GM18499 (cell line): ENCODE measurements at regions not wholly inside any gene's neighbourhood (a gene's known extent, or its start where the extent isn't known, plus 50 kb on each side); places are given as distances from the start of the nearest gene placed in this dataset.
"Not testable (repeated sequence)": the region's sequence is repeated elsewhere in the genome, so short reads cannot be mapped to it uniquely, and the experiment has no call there.

Experiments used
- ATAC-seq: cut with Tn5 transposase; IDR thresholded peaks from one replicate; pipeline ENCODE4 v1.9.1; 2021; ENCODE audit warnings: moderate number of reproducible peaks; ENCODE audit not compliant: insufficient read depth, unreplicated experiment

GRCh38 chr1:94677087-94677486 is 135.5 kb upstream of the F3 start:
- ATAC-seq: no peak

- no peak for ATAC-seq
Measured at GRCh38 chr1:94676686-94677085, 135.1 kb upstream of the F3 start.

DNA sequence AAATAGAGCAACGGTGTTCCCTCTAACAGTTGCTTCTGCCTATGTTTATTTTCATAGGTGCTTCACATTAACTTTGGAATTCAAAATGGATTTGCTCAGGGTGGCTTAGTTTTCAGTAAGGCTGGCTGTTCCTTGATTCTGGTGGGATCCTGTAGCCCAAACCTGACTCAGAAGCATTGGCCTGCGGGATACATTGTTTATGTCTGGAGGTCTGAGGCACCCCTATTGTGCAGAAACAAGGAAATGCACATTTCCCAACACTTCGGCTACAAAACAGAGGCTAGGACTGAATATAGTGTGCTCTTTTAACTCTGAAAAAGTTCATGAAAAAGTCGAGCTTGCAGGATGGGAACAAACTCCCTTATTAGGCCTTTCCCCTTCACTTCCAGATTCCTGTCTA is 133.8 kb upstream of the F3 start:
- no peak for ATAC-seq

DNA sequence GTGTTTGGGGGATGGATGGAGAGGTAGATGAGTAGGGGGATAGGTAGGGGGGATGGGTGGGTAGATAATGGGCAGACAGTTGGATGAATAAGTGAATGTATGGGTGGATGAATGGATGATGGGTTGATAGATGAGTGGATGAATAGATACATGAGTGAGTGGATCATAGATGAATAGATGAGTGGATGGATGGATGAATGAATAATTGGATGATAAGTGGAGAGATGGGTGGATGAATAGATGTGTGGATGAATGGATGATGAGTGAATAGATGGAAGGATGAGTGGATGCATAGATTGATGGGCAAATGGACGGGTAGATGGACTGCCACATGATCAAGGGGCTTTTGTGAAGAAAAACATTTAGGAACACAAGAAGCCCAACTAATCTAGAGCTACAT is 133.3 kb upstream of the F3 start:
- ATAC-seq: no peak

DNA sequence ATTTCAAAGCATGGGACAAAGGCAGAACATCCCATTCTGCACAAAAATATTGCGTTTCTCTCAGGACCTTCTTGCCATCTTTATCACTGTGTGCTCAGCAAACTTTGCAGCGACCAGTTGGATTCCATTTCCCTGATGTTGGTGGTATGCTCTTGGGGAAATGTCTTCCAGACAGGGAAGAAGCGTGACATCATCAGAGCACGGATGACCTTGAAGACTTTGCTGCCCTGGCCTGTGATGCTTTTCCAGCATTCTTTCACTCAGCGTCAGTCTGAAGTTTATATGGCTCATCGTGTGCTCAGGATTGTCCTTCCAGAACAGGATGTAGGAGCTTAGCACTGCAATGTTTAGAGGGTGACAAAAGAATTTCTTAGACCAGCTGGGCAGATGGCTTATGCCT is 131.4 kb upstream of the F3 start:
- ATAC-seq: no peak

GRCh38 chr1:94672001-94672400 is 130.4 kb upstream of the F3 start:
- no peak for ATAC-seq

GRCh38 chr1:94670273-94670672 is 128.7 kb upstream of the F3 start:
- no peak for ATAC-seq

GRCh38 chr1:94669198-94669597 is 127.6 kb upstream of the F3 start:
- no peak for ATAC-seq

DNA sequence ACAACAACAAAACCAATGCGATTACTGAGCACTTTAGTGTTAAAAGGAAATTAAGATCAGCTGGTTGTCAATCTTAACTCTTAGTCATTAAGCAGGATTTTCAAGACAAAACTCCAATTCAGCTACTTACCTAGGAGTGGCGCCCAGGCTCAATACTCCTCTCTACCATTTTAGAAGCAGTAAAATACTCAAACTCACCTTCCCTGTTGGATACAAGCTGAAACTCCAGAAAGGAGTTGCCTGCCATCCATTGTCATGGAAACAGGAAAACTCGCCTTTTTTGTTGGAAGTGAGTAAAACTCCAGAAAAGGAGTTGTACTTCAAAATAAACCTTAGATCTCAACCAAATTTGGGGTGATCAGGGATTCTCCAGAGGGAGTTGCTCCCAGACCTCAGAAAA is 127.0 kb upstream of the F3 start:
- no peak for ATAC-seq

DNA sequence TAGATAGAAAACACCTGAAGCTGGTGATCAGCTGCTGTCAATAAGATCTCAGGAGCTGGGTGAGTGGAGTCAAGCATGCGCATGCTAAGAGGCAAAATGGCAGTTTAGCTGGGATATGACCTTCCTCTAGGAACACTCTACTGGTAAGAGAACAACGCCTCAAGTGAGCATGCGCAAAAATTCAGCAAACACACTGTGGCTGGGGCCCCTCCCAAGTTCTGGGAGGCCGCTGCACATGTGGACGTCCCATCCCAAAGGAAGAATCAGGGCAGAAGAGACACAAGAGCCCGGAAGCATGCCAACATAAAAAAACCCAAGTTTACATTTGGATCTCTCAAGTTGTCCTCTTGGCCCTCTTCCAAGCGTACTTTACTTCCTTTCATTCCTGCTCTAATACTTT is 126.3 kb upstream of the F3 start:
- no peak for ATAC-seq

DNA sequence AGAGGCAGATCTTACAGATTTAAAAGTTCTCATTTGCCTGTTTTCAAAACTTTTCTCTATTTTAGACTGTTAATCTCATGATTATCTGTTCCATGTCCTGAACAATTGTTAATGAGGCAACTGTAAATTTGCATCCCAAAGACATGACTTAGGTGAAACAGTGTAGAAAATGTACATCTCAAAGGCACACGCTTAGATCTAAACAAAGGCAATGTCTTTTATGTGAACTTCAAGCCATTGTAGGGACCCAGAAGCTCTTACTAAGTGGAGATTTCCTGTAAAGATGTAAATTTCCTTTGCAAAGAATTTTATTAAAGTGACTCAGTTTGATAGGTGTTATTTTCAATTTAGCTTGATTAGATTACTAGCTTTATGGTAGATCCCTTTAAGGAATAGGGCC is 125.2 kb upstream of the F3 start:
- ATAC-seq: no peak

- no peak for ATAC-seq
Measured at GRCh38 chr1:94661431-94661932, 119.9 kb upstream of the F3 start.

- no peak for ATAC-seq
Measured at GRCh38 chr1:94660994-94661393, 119.4 kb upstream of the F3 start.

DNA sequence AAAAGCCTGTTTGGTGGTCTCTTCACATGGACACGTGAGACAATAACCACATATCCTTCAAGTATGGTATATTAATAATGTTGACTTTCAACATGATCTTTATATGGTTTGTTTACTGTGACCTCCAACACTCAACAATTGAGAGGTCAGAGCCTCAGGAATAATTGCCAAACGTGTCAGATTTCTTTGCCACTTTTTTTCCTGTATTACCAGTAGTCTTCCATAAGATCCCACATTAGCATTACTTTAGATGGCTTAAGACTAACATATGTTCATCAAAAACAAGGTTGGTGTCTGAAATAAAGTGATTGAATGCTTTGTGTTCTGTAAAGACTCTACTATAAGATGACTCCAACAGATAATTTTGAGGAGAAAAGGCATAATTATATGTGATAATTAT is 118.7 kb upstream of the F3 start:
- no peak for ATAC-seq

- not testable (repeated sequence) for ATAC-seq
Measured at GRCh38 chr1:94659202-94659601, 117.6 kb upstream of the F3 start.

DNA sequence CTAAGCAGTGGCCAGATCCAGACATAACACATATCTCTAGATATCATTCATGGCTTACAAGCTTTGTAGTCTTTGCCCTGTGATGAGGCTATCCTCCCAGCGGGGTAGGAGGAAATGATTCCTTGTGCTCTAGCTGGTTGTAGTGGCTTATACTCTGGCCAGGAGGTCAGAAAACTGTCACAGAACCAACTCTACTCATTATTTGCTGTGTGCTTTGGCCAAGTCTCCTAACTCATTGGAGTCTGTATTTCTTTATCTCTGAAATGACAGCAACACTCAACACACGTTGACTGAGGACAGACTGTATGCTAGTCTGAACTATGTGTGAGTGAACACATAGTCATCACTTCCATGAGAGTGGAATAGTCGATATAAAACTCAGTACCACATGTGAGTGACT is 116.7 kb upstream of the F3 start:
- no peak for ATAC-seq

DNA sequence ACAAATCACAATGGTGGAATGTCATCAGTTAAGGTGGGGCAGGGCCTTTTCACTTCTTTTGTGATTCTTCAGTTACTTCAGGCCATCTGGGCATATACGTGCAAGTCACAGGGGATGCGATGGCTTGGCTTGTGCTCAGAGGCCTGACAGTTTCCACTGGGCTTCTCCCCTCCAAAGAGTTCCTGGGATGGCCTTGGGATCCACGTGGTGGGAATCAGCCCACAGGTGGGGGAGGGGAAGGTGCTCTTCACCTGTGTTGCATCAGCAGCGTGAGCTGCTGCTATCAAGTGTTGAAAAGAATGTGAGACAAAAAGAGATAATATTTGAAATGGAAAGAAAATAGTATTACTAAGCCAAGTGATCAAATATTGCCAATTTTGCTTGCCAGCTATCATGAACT is 116.2 kb upstream of the F3 start:
- ATAC-seq: not testable (repeated sequence)

DNA sequence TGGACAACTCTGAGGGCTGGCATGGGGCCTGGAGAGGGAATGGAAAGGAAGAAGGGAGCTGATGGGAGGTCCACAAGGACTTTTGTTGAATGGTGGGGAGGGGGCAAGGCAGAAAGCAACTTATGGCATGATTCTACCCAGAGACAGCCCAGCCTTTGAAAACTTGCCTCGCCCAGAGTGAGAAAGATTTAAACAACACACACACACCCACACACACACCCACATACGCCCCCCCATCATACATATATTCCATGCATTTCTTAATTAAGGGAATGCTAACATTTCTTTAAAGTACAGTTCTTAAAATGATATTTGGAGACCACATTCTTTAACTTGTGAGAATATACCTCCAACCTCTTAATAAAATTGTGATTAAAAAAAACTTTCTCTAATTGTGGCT is 115.4 kb upstream of the F3 start:
- ATAC-seq: no peak

DNA sequence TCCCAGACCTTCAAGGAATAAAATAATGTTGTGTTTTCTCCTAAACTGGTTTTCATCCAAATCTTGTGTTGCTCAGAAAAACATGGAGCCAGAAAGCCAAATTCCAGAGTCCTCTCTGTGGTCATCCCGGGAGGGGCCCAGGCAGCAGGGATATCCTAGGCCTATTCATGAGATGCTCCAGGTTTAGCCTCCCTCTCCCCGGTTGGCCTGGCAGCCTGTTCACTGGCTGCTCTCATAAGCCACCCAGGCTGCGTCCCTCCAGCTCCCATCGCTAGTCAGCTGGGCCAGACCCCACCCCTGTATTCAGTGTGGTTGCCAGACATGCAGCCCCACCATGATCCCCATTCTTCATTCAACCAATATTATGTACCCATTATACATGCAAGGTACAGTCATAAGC is 113.4 kb upstream of the F3 start:
- no peak for ATAC-seq

- no peak for ATAC-seq
Measured at GRCh38 chr1:94654459-94654858, 112.9 kb upstream of the F3 start.

DNA sequence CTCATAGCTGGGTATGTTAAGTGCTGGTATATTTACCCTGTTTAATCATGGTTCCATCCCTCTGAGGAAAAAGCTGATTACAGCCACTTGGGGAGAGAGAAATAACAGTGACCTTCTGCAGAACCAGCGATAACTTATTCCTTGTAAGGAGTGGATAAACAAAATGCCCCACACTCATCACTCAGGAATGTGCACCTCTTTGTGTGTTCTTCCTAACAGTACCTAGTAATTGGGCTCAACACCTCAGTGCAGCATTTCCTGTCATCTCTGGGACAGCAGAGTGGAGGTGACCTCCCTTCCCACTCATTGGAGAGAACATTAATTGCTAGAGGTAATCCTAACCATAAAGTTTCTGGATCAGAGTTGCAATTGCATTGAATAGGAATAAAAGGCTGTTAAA is 112.5 kb upstream of the F3 start:
- ATAC-seq: no peak

GRCh38 chr1:94653454-94653853 is 111.9 kb upstream of the F3 start:
- no peak for ATAC-seq

DNA sequence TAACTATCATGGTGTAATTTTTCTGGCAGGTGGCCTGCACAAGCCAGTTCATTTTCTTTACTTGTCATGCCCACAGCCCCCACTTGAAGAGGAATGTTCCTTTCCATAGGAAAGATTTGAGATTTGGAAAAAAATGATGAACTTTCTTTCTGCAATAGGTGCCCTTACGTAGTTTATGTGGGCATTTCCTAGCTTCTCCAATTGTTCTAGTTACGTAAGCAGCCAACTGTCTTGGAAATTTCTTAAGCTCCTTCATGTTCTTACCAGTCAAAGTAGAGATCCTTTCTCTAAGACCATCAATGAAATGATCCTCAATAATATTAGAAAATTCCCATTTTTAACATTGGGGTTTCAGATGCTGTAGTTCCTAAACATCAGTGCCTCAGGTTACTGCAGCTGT is 109.5 kb upstream of the F3 start:
- ATAC-seq: no peak
